ENCODE measurements at regions not wholly inside any gene's neighbourhood (a gene's known extent, or its start where the extent isn't known, plus 50 kb on each side); places are given as distances from the start of the nearest gene placed in this dataset.

DNA sequence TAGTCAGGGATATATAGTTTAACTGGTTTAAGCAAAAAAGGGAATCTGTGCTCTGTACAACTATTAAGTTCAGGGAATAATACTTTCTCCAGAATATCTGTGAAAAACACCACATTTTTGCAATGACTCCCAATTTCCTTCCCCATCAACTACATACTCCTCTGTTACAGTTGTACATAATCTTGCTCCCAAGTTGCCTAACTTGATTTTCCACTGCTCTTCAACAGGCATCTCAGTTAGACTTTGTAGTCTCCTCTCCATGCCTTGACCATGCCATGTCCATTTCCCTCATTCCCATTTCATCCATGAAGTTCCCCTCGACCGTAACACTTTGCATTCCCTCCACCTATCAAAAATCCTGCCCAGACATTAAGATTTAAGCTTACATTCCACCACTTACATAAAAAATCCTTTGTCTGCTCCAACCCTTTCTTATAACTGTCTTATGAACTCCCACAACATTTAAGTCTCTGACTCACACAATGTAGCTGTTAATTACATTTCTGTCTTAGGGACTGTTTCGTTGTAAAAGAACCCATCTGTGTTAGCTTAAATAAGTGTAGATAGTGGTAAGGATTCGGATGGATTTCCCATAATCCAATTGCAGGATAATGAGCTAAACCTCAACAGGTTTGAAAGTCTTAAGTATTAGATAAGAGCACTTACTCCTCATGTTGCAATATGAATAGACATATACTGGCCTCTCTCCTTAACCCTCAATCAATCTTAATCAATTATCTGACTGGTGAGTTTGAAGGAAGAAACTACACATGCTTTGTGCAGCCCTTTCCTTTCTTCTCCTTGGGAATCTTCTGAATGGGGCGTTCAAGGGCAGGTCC lies 156.5 kb downstream of the PAWR start:
- no peak overlapping the region for H3K4me3 ChIP-seq (ENCODE audit: low read depth, low read length)
- TF ChIP-seq, protein P1, sequence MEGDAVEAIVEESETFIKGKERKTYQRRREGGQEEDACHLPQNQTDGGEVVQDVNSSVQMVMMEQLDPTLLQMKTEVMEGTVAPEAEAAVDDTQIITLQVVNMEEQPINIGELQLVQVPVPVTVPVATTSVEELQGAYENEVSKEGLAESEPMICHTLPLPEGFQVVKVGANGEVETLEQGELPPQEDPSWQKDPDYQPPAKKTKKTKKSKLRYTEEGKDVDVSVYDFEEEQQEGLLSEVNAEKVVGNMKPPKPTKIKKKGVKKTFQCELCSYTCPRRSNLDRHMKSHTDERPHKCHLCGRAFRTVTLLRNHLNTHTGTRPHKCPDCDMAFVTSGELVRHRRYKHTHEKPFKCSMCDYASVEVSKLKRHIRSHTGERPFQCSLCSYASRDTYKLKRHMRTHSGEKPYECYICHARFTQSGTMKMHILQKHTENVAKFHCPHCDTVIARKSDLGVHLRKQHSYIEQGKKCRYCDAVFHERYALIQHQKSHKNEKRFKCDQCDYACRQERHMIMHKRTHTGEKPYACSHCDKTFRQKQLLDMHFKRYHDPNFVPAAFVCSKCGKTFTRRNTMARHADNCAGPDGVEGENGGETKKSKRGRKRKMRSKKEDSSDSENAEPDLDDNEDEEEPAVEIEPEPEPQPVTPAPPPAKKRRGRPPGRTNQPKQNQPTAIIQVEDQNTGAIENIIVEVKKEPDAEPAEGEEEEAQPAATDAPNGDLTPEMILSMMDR (IDR thresholded peaks at IDR 0.05; ENCODE audit: low read depth, low read length), result no peak
- in situ Hi-C loops (cut with HindIII; ENCODE audit: low sequenced_read_pairs), result no loop called here
- no peak for DNase-seq (ENCODE audit: low read depth, low spot score)

DNA sequence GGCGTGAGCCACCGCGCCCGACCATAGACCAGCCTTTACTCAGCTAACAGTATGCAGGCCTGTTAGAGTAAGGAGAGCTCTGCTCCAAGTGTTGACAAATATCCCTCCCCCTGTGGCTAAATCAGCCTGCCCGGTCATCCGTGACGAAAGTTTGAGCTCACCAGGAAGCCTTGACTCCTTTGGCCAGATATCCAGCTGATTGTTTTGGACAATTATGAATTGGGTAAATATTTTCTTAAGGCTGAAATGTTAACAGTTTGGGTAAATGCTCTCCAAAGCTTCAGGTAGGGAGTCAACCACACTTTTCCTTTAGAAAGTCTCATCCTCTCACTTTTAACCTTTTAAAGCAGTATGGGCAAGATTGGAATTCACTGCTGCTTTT lies 157.9 kb downstream of the PAWR start:
- peak; percentile 74 for DNase-seq (ENCODE audit: low read depth, low spot score)
- TF ChIP-seq, protein P1 (IDR thresholded peaks at IDR 0.05; ENCODE audit: low read depth, low read length), result no peak
- no peak overlapping the region for H3K4me3 ChIP-seq (ENCODE audit: low read depth, low read length)
- in situ Hi-C loops (cut with HindIII; ENCODE audit: low sequenced_read_pairs), result no loop called here

DNA sequence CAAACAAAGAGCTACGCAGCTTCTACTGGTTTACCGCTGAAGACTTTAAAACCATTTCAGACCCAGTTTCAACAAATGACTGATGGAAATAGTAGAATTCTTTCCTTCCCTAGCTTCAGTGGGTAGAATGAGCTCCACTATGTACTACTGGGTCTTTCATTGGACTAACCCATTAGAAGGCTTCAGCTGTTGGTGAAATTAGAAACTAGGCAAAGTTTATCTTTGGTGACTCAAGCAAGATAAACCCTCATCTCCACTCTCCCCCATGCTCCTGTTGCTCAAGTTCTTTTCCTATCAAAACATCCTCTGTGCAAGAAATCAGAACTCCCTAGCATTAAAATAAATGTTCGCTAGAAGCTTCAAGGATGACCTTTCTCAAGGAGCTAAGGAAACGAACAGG lies 159.2 kb downstream of the PAWR start:
- TF ChIP-seq, protein P1 (IDR thresholded peaks at IDR 0.05; ENCODE audit: low read depth, low read length), result no peak
- in situ Hi-C loops (cut with HindIII; ENCODE audit: low sequenced_read_pairs), result no loop called here
- no peak overlapping the region for H3K4me3 ChIP-seq (ENCODE audit: low read depth, low read length)
- peak; percentile 39 for DNase-seq (ENCODE audit: low read depth, low spot score)

DNA sequence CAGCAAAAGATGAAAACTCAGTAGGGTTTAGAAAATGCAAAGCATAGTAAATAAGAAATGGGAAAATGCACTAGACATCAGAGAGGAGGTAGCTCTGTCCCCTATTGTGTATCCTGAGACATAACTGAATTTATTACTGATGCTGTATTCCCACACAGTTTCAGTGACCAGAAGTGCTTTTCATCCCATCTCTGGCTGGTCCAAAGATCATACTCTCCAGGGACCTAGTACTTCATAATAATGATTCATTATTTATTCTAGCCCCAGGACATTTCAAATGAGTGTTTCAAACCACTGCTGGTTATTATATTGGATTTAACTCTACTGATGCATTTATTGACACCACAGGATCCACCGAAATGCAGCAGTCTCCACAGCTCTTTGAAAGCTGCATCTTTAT lies 163.3 kb downstream of the PAWR start:
- peak; percentile 62 for DNase-seq (ENCODE audit: low read depth, low spot score)
- in situ Hi-C loops (cut with HindIII; ENCODE audit: low sequenced_read_pairs), result no loop called here
- TF ChIP-seq, protein P1 (IDR thresholded peaks at IDR 0.05; ENCODE audit: low read depth, low read length), result no peak
- H3K4me3 ChIP-seq (ENCODE audit: low read depth, low read length), result no peak overlapping the region

DNA sequence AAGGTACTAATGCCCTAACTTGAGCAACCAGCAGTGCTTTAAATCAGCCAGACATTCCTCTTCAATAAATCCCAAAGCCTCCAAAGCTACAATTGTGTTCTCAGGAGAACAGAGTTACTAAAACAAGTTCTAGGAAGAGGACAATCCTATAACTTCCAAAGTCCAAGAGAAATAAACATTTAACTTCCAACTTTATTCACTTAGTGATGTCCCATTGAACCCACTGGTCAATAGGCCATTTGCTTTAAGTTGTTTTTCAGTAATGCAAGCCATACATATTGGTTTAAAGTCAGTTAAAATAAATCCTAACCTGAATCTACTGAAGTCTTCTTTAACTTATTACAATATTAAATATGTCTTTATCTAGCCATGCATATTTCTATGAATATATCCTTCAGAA lies 165.4 kb downstream of the PAWR start:
- DNase-seq (ENCODE audit: low read depth, low spot score), result no peak
- in situ Hi-C loops (cut with HindIII; ENCODE audit: low sequenced_read_pairs), result no loop called here
- H3K4me3 ChIP-seq (ENCODE audit: low read depth, low read length), result no peak overlapping the region
- TF ChIP-seq, protein P1 (IDR thresholded peaks at IDR 0.05; ENCODE audit: low read depth, low read length), result no peak

DNA sequence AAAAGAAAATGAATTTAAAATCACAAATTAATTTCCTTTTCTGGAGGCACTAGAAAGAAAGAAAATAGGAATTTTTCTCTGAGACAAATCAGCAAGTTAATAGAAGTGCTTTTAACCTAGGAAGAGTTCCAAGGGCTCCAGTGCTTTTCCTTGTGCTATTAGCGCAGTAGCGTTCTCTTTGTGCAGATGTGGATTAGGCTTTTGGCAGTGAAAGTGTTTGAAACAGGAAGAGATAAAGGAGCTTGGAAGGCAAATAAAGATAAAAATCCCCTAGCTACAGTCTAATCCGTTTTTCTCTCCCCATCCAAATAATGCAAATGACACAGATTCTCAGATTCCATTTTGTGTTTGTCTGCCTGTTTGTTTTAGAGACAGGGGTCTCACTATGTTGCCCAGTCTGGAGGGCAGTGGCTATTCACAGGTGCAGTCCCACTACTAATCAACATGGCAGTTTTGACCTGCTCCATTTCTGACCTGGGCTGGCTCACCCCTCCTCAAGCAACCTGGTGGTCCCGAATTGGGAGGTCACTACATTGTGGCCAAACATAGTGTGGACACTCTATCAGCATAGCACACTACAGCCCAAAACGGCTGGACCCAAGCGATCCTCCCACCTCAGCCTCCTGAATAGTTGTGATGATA lies 166.1 kb downstream of the PAWR start:
- TF ChIP-seq, protein P1 (IDR thresholded peaks at IDR 0.05; ENCODE audit: low read depth, low read length), result no peak
- in situ Hi-C loops (cut with HindIII; ENCODE audit: low sequenced_read_pairs), result no loop called here
- H3K4me3 ChIP-seq (ENCODE audit: low read depth, low read length), result no peak overlapping the region
- no peak for DNase-seq (ENCODE audit: low read depth, low spot score)
